Pancreas (tissue), 10 donors: ENCODE measurements at regions not wholly inside any gene's neighbourhood (a gene's known extent, or its start where the extent isn't known, plus 50 kb on each side); places are given as distances from the start of the nearest gene placed in this dataset.

Source experiments
- ATAC-seq, 4 donors: fragments of 200-7000 bp; cut with Tn5 transposase; one replicate each; pipeline versions ENCODE4 v1.8.0 to v1.9.1; 2020; ENCODE audit warnings: mild to moderate bottlenecking in 4 of 4, moderate library complexity in 4 of 4
- DNase-seq, 6 donors: peaks; one replicate each; pipeline ENCODE4 v3.0.0-alpha.2; 2020
- FAIRE-seq: peaks from 2 replicates; lab custom pipeline; 2012; peaks lifted over from hg19 to GRCh38; lab: Jason Lieb, UNC
- H3K27ac ChIP-seq, 4 donors: fragments of 200-600 bp; sonication (generic); 1 replicate in 3 of 4; 2 replicates in 1 of 4; pipeline versions ENCODE4 v1.5.0 to v1.8.0; 2020
- H3K27me3 ChIP-seq, 4 donors: fragments of 200-600 bp; one replicate each; pipeline ENCODE4 v1.8.0; 2021
- H3K36me3 ChIP-seq, 3 donors: fragments of 200-600 bp; sonication (generic) in 1 of 3; one replicate each; pipeline versions ENCODE4 v1.5.0 to v1.8.0; 2020 to 2021
- H3K4me1 ChIP-seq, 3 donors: fragments of 200-600 bp; one replicate each; pipeline ENCODE4 v1.8.0; 2021
- H3K4me3 ChIP-seq, 4 donors: fragments of 200-600 bp; sonication (generic) in 2 of 4; one replicate each; pipeline versions ENCODE4 v1.5.0 to v1.8.0; 2020 to 2021
- H3K9me3 ChIP-seq, 4 donors: fragments of 200-600 bp; one replicate each; pipeline ENCODE4 v1.8.0; 2021
- WGBS, 2 donors: extraction: QIAGEN DNeasy Blood & Tissue Kit; methylation state at CpG; one replicate each; pipeline ENCODE4 v1.1.7; 2013; 5-methylcytosine and 5-hydroxymethylcytosine counted together
- intact Hi-C, 3 donors: fragments of 100-400 bp; cut with DNase I; formaldehyde crosslinking; loops; one replicate each; pipeline versions ENCODE4 v1.11.1 to v1.14.2; 2022
- TF ChIP-seq, protein P1 (sequence below), 4 donors: fragments of 200-600 bp; sonication (generic) in 3 of 4; IDR thresholded peaks; one replicate each; pipeline versions ENCODE4 v1.5.0 to v1.8.0; 2021; ENCODE audit warnings: antibody characterized with exemption in 4 of 4
- donor health status: healthy with polysubstance abuse.
- donor health status: DM: no; HTN: no; CAD: no; lungs with moderate emphysema.
- donor health status: DM: no; HTN: no; CAD: no.
- donor health status: control.
- donor health status: control.
- donor health status: Bipolar disorder and iron deficiency.
- donor health status: DM: yes; HTN: yes; CAD: no.
- donor health status: DM: no; HTN: no; CAD: no.
- donor health status: DM: no; HTN: no; CAD: no.
- donor health status: DM: yes; HTN: yes; CAD: no.

DNA sequence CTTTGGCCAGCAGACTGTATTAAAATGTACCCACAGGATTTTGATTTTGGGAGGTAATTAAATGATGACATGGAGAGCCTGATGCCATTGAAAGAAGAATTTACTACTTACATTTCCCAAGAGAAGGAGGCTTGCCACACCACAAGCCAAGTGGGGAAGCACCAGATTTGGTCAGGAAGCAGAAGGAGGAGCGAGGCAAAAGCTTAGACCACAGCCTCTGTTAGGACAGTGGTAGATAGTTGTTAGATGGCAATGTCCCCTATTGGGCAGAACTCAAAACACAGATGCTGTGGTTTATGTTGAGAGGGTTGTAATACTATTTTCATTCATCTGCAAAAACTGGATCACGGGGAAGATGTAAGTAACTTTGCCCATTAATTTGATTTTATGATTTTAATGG lies 709.4 kb downstream of the VRK1 start:
- FAIRE-seq (no peak), DNase-seq (no peak), ATAC-seq (no peak)
- TF ChIP-seq, protein P1, sequence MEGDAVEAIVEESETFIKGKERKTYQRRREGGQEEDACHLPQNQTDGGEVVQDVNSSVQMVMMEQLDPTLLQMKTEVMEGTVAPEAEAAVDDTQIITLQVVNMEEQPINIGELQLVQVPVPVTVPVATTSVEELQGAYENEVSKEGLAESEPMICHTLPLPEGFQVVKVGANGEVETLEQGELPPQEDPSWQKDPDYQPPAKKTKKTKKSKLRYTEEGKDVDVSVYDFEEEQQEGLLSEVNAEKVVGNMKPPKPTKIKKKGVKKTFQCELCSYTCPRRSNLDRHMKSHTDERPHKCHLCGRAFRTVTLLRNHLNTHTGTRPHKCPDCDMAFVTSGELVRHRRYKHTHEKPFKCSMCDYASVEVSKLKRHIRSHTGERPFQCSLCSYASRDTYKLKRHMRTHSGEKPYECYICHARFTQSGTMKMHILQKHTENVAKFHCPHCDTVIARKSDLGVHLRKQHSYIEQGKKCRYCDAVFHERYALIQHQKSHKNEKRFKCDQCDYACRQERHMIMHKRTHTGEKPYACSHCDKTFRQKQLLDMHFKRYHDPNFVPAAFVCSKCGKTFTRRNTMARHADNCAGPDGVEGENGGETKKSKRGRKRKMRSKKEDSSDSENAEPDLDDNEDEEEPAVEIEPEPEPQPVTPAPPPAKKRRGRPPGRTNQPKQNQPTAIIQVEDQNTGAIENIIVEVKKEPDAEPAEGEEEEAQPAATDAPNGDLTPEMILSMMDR (IDR thresholded peaks at IDR 0.05): no peak
- Histone ChIP-seq H3K36me3 (no peaks in the 10 kb centered on the region), H3K27me3 (no peaks in the 10 kb centered on the region), H3K4me1 (no peaks in the 10 kb centered on the region), H3K4me3 (no peak overlapping the region), H3K9me3 (no peaks in the 10 kb centered on the region), H3K27ac (no peak overlapping the region)
- intact Hi-C loops: no loop called here
- WGBS, 2 donors: 30 to 40% methylated on average over 2 of the region's 2 CpGs

DNA sequence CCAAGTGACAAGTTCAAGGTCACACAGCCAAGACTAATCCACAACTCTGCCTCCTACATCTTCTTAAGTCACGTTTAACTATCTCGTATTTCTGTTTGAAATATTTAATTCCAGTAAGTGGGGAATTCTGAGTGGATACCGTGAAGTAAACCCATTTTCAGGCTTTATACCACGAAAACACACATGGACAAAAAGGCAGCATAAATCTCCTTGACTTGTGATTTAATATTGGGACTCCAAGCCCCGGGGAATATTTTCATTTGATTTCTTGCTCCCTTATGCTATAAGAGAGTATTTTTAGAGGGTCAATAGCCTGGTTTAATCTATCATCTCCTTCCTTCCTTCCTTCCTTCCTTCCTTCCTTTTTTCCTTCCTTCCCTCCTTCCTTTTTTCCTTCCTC lies 716.7 kb downstream of the VRK1 start:
- H3K36me3 ChIP-seq: no peaks in the 10 kb centered on the region
- no peak for ATAC-seq
- no peaks in the 10 kb centered on the region for H3K4me1 ChIP-seq
- TF ChIP-seq, protein P1 (IDR thresholded peaks at IDR 0.05): no peak
- H3K9me3 ChIP-seq: no peaks in the 10 kb centered on the region
- H3K27me3 ChIP-seq: no peaks in the 10 kb centered on the region
- no peak overlapping the region for H3K4me3 ChIP-seq
- H3K27ac ChIP-seq: no peak overlapping the region
- WGBS, 2 donors: 50 to 55% methylated on average over 5 of the region's 5 CpGs
- DNase-seq: no peak
- intact Hi-C loops: no loop called here
- FAIRE-seq: no peak

GRCh38 chr14:97517566-97518234 lies 720.5 kb downstream of the VRK1 start:
- FAIRE-seq: no peak

DNA sequence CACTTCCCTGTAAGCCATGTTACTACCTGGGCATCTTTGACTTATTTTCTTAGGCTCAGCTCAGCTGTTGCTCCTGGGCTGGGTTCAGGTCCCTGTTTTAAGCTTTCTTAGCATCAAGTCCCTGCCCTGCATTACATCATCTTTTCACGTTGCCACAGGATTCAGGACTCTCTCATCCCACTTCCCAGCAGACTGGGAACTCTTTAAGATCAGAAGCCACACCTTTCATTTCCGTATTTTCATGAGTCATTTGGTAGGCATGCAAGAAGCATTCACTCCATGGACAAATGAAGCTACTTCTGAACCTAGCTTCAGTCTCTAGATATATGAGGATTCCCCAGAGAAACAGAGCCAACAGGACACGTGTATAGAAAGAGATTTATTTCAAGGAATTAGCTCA lies 726.8 kb downstream of the VRK1 start:
- DNase-seq (no peak), ATAC-seq (no peak), FAIRE-seq (no peak)
- no peak overlapping the region for H3K27ac ChIP-seq
- H3K9me3 ChIP-seq: no peaks in the 10 kb centered on the region
- WGBS, 2 donors: 35 to 48% methylated on average over 3 of the region's 3 CpGs
- H3K27me3 ChIP-seq: no peaks in the 10 kb centered on the region
- H3K4me3 ChIP-seq: no peak overlapping the region
- intact Hi-C loops: no loop called here
- TF ChIP-seq, protein P1 (IDR thresholded peaks at IDR 0.05): no peak
- H3K4me1 ChIP-seq: no peaks in the 10 kb centered on the region
- H3K36me3 ChIP-seq: no peaks in the 10 kb centered on the region

More at GRCh38 chr14:97517566-97518234, 720.5 kb downstream of the VRK1 start:
- intact Hi-C loops: no loop called here
- no peak for ATAC-seq
- Histone ChIP-seq H3K36me3 (no peaks in the 10 kb centered on the region), H3K27me3 (no peaks in the 10 kb centered on the region), H3K27ac (no peak overlapping the region), H3K4me1 (no peaks in the 10 kb centered on the region), H3K9me3 (no peaks in the 10 kb centered on the region), H3K4me3 (no peak overlapping the region)
- TF ChIP-seq, protein P1 (IDR thresholded peaks at IDR 0.05): no peak
- 69 to 71% methylated on average over 5 of the region's 5 CpGs for WGBS, 2 donors
- no peak for DNase-seq

DNA sequence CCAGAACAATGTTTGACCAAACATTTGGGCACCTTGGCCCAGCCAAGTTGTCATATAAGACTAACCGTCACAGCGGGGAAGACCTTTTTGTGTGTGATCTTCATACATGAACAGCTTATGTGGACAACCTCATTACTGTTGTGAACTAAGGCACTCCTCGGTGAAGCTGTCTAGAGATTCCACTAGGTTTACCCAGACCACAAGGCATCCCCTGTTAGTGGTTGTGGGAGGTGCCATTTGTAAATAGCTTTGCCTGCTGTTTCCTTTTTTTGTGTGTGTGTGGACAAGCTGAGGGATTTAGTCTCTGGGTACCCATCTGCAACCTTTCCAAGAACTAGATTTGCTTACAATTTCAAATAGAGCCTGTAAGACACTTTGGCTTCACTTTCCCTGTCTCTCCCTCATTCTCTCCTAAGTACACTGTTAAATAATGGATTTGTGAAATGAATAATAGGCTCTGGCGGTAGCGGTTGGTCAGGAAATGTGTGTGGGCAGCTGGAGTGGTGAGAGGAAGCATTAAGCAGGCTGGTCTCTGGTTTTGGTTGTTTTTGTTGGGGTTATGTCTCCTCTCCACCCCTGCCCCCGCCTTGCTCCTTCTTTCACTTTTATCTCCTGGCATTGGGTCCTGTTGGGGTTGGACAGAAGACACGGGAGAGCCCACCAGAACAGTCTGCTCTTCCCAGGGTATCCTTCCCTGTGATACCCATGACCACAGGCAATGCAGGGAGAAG lies 727.6 kb downstream of the VRK1 start:
- H3K27ac ChIP-seq: no peak overlapping the region
- no peaks in the 10 kb centered on the region for H3K27me3 ChIP-seq
- WGBS, 2 donors: 52 to 59% methylated on average over 7 of the region's 7 CpGs
- H3K4me1 ChIP-seq: no peaks in the 10 kb centered on the region
- TF ChIP-seq, protein P1 (IDR thresholded peaks at IDR 0.05): no peak
- no peaks in the 10 kb centered on the region for H3K9me3 ChIP-seq
- ATAC-seq: no peak
- no peak for FAIRE-seq
- H3K36me3 ChIP-seq: no peaks in the 10 kb centered on the region
- DNase-seq: no peak
- H3K4me3 ChIP-seq: no peak overlapping the region
- intact Hi-C loops: no loop called here
